ENCODE measurements at regions not wholly inside any gene's neighbourhood (a gene's known extent, or its start where the extent isn't known, plus 50 kb on each side); places are given as distances from the start of the nearest gene placed in this dataset.

- TF ChIP-seq, protein P1, sequence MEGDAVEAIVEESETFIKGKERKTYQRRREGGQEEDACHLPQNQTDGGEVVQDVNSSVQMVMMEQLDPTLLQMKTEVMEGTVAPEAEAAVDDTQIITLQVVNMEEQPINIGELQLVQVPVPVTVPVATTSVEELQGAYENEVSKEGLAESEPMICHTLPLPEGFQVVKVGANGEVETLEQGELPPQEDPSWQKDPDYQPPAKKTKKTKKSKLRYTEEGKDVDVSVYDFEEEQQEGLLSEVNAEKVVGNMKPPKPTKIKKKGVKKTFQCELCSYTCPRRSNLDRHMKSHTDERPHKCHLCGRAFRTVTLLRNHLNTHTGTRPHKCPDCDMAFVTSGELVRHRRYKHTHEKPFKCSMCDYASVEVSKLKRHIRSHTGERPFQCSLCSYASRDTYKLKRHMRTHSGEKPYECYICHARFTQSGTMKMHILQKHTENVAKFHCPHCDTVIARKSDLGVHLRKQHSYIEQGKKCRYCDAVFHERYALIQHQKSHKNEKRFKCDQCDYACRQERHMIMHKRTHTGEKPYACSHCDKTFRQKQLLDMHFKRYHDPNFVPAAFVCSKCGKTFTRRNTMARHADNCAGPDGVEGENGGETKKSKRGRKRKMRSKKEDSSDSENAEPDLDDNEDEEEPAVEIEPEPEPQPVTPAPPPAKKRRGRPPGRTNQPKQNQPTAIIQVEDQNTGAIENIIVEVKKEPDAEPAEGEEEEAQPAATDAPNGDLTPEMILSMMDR (conservative IDR thresholded peaks at IDR 0.05; ENCODE audit: low read length) = no peak
- DNase-seq (ENCODE audit: low read depth) = no peak
- H3K4me3 ChIP-seq (ENCODE audit: low read length) = no peak overlapping the region
Measured at GRCh38 chr4:180099957-180100356, 2143.2 kb upstream of the TENM3 start.

DNA sequence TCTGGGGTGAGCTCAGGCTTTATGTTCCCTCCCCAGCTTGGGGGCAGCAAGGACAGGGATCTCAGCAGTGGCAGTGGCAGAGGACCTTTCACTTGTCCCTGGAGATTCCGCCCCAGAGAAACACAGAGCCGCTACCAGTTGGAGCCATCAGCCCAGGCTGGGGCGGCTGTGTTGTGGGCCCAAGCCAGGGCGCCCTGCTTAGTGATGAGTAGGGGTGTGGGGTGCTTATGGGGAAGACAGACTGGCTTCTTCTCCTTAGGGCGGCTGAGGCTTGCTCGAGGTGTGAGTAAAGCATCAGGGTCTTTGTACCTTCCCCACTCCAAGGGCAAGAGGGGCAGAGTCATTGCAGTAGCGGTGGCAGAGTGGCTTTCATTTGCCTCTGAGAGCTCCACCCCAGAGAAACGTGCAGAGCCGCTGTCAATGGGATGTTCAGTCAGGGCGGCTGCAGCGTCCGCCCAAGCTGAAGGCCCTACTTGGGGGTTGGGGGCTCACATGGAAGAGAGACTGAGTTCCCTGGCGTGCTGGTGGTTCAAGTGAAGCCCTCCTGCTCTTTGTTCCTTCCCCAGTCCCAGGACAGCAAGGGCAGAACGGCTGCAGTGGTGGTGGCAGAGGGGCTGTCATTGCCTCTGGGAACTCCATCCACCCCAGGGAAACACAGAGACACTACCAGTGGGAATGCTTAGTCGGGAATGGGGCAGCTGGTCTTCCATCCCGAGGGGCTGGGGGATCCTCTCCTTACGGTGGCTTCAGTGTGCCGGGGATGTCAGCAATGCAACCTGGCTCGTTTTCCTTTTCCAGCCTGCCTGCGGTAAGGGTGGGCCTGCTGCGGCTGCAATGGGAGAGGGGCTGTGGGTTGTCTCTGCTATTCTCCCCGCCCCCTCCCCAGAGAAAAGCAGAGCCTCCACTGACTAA lies 2142.5 kb upstream of the TENM3 start:
- TF ChIP-seq, protein P1 (conservative IDR thresholded peaks at IDR 0.05; ENCODE audit: low read length) = no peak
- H3K4me3 ChIP-seq (ENCODE audit: low read length) = no peak overlapping the region
- no peak for DNase-seq (ENCODE audit: low read depth)

DNA sequence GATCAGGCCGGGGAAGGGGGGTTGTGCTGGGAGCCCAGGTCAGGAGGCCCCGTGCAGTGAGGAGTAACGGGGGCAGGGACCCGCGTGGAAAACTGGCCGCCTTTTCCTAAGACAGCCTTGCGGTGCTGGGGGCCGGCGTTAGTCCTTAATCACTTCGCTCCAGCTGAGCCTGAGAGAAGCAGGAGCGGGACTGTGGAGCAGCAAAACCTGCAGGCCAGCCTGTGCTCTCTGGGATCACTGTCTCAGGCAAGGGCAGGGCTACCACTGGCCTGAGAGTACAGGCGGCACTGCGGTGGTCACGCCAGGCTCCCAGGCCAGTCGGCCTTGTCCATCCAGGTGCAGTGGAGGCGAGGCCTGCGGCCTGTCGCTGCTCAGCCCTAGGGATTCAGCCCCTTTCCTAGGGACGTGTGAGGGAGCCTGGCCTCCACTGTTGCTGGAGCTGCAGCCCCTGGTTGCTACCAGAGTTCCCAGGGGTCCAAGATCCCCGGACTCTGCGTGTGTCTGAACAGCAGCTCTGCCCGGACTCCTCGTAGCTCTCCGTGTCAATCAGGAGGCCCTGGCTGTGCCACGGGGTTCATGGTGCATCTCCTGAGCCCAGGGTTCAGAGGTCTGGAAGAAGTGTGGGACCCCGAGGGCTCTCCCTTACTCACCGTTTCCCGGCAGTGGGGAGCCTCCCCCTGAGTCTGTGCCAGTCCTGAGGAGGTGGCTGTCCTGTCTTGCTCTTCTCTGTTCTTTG lies 2141.7 kb upstream of the TENM3 start:
- no peak for DNase-seq (ENCODE audit: low read depth)
- TF ChIP-seq, protein P1 (conservative IDR thresholded peaks at IDR 0.05; ENCODE audit: low read length) = no peak
- no peak overlapping the region for H3K4me3 ChIP-seq (ENCODE audit: low read length)

- H3K4me3 ChIP-seq (ENCODE audit: low read length) = no peak overlapping the region
- TF ChIP-seq, protein P1 (conservative IDR thresholded peaks at IDR 0.05; ENCODE audit: low read length) = no peak
- DNase-seq (ENCODE audit: low read depth) = no peak
Measured at GRCh38 chr4:180103794-180104193, 2139.4 kb upstream of the TENM3 start.

DNA sequence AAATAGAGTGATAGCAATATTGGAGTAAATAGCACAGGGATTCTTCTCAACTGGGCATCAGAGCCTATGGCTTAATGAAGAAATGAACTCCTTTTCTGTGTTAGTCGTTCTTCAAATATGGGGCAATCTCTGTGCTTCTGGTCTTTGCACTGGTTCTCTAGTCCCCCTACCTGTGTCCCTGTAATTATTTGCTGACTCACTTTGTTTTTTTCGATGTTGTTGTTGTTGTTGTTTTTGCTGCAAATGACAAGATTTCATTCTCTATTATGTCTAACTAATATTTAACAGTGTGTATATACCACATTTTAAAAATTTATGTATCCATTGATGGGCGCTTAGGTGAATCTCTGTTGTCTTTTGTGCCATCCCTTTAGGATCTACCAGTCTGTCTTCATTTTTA lies 2137.8 kb upstream of the TENM3 start:
- DNase-seq (ENCODE audit: low read depth) = no peak
- H3K4me3 ChIP-seq (ENCODE audit: low read length) = no peak overlapping the region
- TF ChIP-seq, protein P1 (conservative IDR thresholded peaks at IDR 0.05; ENCODE audit: low read length) = no peak

GRCh38 chr4:180106122-180106521 lies 2137.1 kb upstream of the TENM3 start:
- TF ChIP-seq, protein P1 (conservative IDR thresholded peaks at IDR 0.05; ENCODE audit: low read length) = no peak
- DNase-seq (ENCODE audit: low read depth) = no peak
- H3K4me3 ChIP-seq (ENCODE audit: low read length) = no peak overlapping the region
